Adrenal gland (tissue), 9 donors: ENCODE measurements at regions not wholly inside any gene's neighbourhood (a gene's known extent, or its start where the extent isn't known, plus 50 kb on each side); places are given as distances from the start of the nearest gene placed in this dataset.

Experiments
- DNase-seq, 7 donors: peaks; one replicate each; pipeline ENCODE4 v3.0.0-alpha.2; 2019 to 2020
- H3K27ac ChIP-seq, 5 donors: fragments of 200-600 bp; sonication (generic) in 4 of 5; 1 replicate in 3 of 5; 2 replicates in 2 of 5; pipeline versions ENCODE4 v1.5.1 to v1.8.0; 2016 to 2020; ENCODE audit warnings: mild to moderate bottlenecking in 1 of 5
- H3K27me3 ChIP-seq: fragments of 200-600 bp; 2 replicates; pipeline ENCODE4 v1.8.0; 2021
- H3K36me3 ChIP-seq, 2 donors: fragments of 200-600 bp; replicated peaks in 1 of 2; 1 replicate in 1 of 2; 2 replicates in 1 of 2; pipeline versions ENCODE4 v1.5.1 to v1.8.0; 2018 to 2022
- H3K4me1 ChIP-seq, 2 donors: fragments of 200-600 bp; replicated peaks in 1 of 2; 1 replicate in 1 of 2; 2 replicates in 1 of 2; pipeline versions ENCODE4 v1.5.1 to v1.8.0; 2018 to 2021
- H3K4me3 ChIP-seq, 4 donors: fragments of 200-600 bp; sonication (generic) in 3 of 4; one replicate each; pipeline ENCODE4 v1.5.1; 2016 to 2018
- H3K9me3 ChIP-seq, 3 donors: fragments of 200-600 bp; sonication (generic) in 1 of 3; replicated peaks in 1 of 3; 1 replicate in 2 of 3; 2 replicates in 1 of 3; pipeline versions ENCODE4 v1.5.1 to v1.8.0; 2016 to 2021
- CTCF ChIP-seq, 6 experiments: fragments of 450-650 bp in 4 of 6; fragments of 200-600 bp in 2 of 6; sonication (generic) in 1 of 6; IDR thresholded peaks; 1 replicate in 5 of 6; 2 replicates in 1 of 6; pipeline versions ENCODE4 v1.5.1 to v1.8.0; 2016 to 2021; ENCODE audit warnings: antibody characterized with exemption in 6 of 6, mild to moderate bottlenecking in 2 of 6, moderate library complexity in 1 of 6
- POLR2A ChIP-seq, 2 donors: fragments of 450-650 bp; IDR thresholded peaks; one replicate each; pipeline ENCODE4 v1.6.1; 2017; ENCODE audit warnings: antibody characterized with exemption in 2 of 2, mild to moderate bottlenecking in 2 of 2, moderate library complexity in 1 of 2
- WGBS, 4 donors: extraction: QIAGEN DNeasy Blood & Tissue Kit in 2 of 4; methylation state at CpG; one replicate each; pipeline versions ENCODE4 v1.1.5 to v1.1.7; 2013 to 2017; 5-methylcytosine and 5-hydroxymethylcytosine counted together
- intact Hi-C, 2 donors: fragments of 100-400 bp; cut with DNase I; formaldehyde crosslinking; loops; one replicate each; pipeline versions ENCODE4 v1.14.1 to v1.15.0; 2022 to 2023
- donor health status: healthy with polysubstance abuse.
- donor health status: Bipolar disorder and iron deficiency.
- donor health status: DM: yes; HTN: yes; CAD: no.
- donor health status: DM: no; HTN: no; CAD: no.
- donor health status: DM: no; HTN: no; CAD: no.

- whole genome bisulfite sequencing, 4 donors = 63 to 76% (median 70%) methylated on average over 2 of the region's 2 CpGs
- no peak for TF ChIP-seq POLR2A (IDR thresholded peaks at IDR 0.05)
- no peak for TF ChIP-seq CTCF (IDR thresholded peaks at IDR 0.05)
- intact Hi-C loops = no loop called here
- Histone ChIP-seq H3K9me3 (no peaks in the 10 kb centered on the region), H3K27ac (no peak overlapping the region), H3K4me3 (no peak overlapping the region), H3K27me3 (no peaks in the 10 kb centered on the region), H3K4me1 (peaks cover 6 to 8% of the 10 kb centered on the region in 2 donors), H3K36me3 (no peaks in the 10 kb centered on the region)
- DNase-seq = no peak
Measured at GRCh38 chr3:24596626-24597025, 102.0 kb upstream of the THRB start.

GRCh38 chr3:24598695-24599470 lies 104.2 kb upstream of the THRB start:
- Histone ChIP-seq H3K4me1 (peaks cover 6 to 8% of the 10 kb centered on the region in 2 donors), H3K36me3 (no peaks in the 10 kb centered on the region), H3K4me3 (peak overlapping the region in 1 of 4 donors; percentile 33), H3K27me3 (no peaks in the 10 kb centered on the region), H3K27ac (no peak overlapping the region), H3K9me3 (no peaks in the 10 kb centered on the region)
- DNase-seq = peak in 3 of 7 donors; percentile 13 to 31 (median 19)
- intact Hi-C loops = no loop called here
- TF ChIP-seq CTCF (IDR thresholded peaks at IDR 0.05) (no peak), POLR2A (IDR thresholded peaks at IDR 0.05) (no peak)
- 58 to 64% (median 60%) methylated on average over 7 of the region's 7 CpGs for WGBS, 4 donors

GRCh38 chr3:24601066-24601939 lies 106.7 kb upstream of the THRB start:
- no peaks in the 10 kb centered on the region for H3K9me3 ChIP-seq
- no peaks in the 10 kb centered on the region for H3K36me3 ChIP-seq
- H3K4me1 ChIP-seq = peaks cover 6 to 8% of the 10 kb centered on the region in 2 donors
- H3K4me3 ChIP-seq = no peak overlapping the region
- WGBS, 4 donors = 83 to 89% (median 85%) methylated on average over 13 of the region's 13 CpGs
- no peak for DNase-seq
- TF ChIP-seq POLR2A (IDR thresholded peaks at IDR 0.05) = no peak
- TF ChIP-seq CTCF (IDR thresholded peaks at IDR 0.05) = no peak
- intact Hi-C loops = no loop called here
- no peaks in the 10 kb centered on the region for H3K27me3 ChIP-seq
- H3K27ac ChIP-seq = no peak overlapping the region

- WGBS, 4 donors = 96 to 100% (median 97%) methylated on average over 1 of the region's 1 CpG
- TF ChIP-seq POLR2A (IDR thresholded peaks at IDR 0.05) = no peak
- no peak for TF ChIP-seq CTCF (IDR thresholded peaks at IDR 0.05)
Measured at GRCh38 chr3:24604215-24604614, 109.6 kb upstream of the THRB start.

More at GRCh38 chr3:24604215-24604614, 109.6 kb upstream of the THRB start:
- DNase-seq = no peak
- H3K36me3 ChIP-seq = no peaks in the 10 kb centered on the region
- H3K4me1 ChIP-seq = peaks cover under 1 to 2% of the 10 kb centered on the region in 2 donors
- intact Hi-C loops = no loop called here
- no peaks in the 10 kb centered on the region for H3K27me3 ChIP-seq
- no peaks in the 10 kb centered on the region for H3K9me3 ChIP-seq
- no peak overlapping the region for H3K27ac ChIP-seq
- no peak overlapping the region for H3K4me3 ChIP-seq
